ENCODE measurements at regions not wholly inside any gene's neighbourhood (a gene's known extent, or its start where the extent isn't known, plus 50 kb on each side); places are given as distances from the start of the nearest gene placed in this dataset.

GRCh38 chr12:90791445-90791844, 163.5 kb downstream of the CCER1 start:
- peak in 1 of 3 donors; percentile 6 for DNase-seq
- no peak for ATAC-seq (ENCODE audit: insufficient read depth, low FRiP score)
- no peak overlapping the region for H3K27ac ChIP-seq (ENCODE audit: low read depth in 1 of 2, low read length in 1 of 2)
- no peaks in the 10 kb centered on the region for H3K27me3 ChIP-seq (ENCODE audit: control insufficient read depth in 3 of 3, insufficient read depth in 3 of 3, low read length in 2 of 3)
- no peak overlapping the region for H3K9ac ChIP-seq (ENCODE audit: insufficient read depth in 1 of 2, low read length in 2 of 2)
- TF ChIP-seq, protein P1, sequence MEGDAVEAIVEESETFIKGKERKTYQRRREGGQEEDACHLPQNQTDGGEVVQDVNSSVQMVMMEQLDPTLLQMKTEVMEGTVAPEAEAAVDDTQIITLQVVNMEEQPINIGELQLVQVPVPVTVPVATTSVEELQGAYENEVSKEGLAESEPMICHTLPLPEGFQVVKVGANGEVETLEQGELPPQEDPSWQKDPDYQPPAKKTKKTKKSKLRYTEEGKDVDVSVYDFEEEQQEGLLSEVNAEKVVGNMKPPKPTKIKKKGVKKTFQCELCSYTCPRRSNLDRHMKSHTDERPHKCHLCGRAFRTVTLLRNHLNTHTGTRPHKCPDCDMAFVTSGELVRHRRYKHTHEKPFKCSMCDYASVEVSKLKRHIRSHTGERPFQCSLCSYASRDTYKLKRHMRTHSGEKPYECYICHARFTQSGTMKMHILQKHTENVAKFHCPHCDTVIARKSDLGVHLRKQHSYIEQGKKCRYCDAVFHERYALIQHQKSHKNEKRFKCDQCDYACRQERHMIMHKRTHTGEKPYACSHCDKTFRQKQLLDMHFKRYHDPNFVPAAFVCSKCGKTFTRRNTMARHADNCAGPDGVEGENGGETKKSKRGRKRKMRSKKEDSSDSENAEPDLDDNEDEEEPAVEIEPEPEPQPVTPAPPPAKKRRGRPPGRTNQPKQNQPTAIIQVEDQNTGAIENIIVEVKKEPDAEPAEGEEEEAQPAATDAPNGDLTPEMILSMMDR (IDR thresholded peaks at IDR 0.05; ENCODE audit: control extremely low read depth, extremely low read depth), result no peak
- 83 to 87% methylated on average over 3 of the region's 3 CpGs for WGBS, 2 donors
- no peaks in the 10 kb centered on the region for H3K36me3 ChIP-seq (ENCODE audit: control insufficient read depth in 4 of 4, insufficient read depth in 4 of 4, low read length in 4 of 4)
- H3K4me1 ChIP-seq (ENCODE audit: control insufficient read depth in 5 of 5, insufficient read depth in 5 of 5, low read length in 5 of 5), result no peaks in the 10 kb centered on the region
- H3K9me3 ChIP-seq (ENCODE audit: control insufficient read depth in 4 of 4, insufficient read depth in 3 of 4, low read length in 3 of 4), result no peaks in the 10 kb centered on the region
- H3K4me3 ChIP-seq, result no peak overlapping the region

GRCh38 chr12:90790747-90791146, 164.2 kb downstream of the CCER1 start:
- TF ChIP-seq, protein P1 (IDR thresholded peaks at IDR 0.05; ENCODE audit: control extremely low read depth, extremely low read depth), result no peak
- H3K27me3 ChIP-seq (ENCODE audit: control insufficient read depth in 3 of 3, insufficient read depth in 3 of 3, low read length in 2 of 3), result no peaks in the 10 kb centered on the region
- H3K9me3 ChIP-seq (ENCODE audit: control insufficient read depth in 4 of 4, insufficient read depth in 3 of 4, low read length in 3 of 4), result no peaks in the 10 kb centered on the region
- 71 to 81% methylated on average over 4 of the region's 4 CpGs for WGBS, 2 donors
- H3K27ac ChIP-seq (ENCODE audit: low read depth in 1 of 2, low read length in 1 of 2), result no peak overlapping the region
- ATAC-seq (ENCODE audit: insufficient read depth, low FRiP score) (no peak), DNase-seq (no peak)
- H3K9ac ChIP-seq (ENCODE audit: insufficient read depth in 1 of 2, low read length in 2 of 2), result no peak overlapping the region
- H3K36me3 ChIP-seq (ENCODE audit: control insufficient read depth in 4 of 4, insufficient read depth in 4 of 4, low read length in 4 of 4), result no peaks in the 10 kb centered on the region
- no peak overlapping the region for H3K4me3 ChIP-seq
- H3K4me1 ChIP-seq (ENCODE audit: control insufficient read depth in 5 of 5, insufficient read depth in 5 of 5, low read length in 5 of 5), result no peaks in the 10 kb centered on the region

- H3K9me3 ChIP-seq (ENCODE audit: control insufficient read depth in 4 of 4, insufficient read depth in 3 of 4, low read length in 3 of 4), result no peaks in the 10 kb centered on the region
- 82 to 91% methylated on average over 1 of the region's 1 CpG for WGBS, 2 donors
- TF ChIP-seq, protein P1 (IDR thresholded peaks at IDR 0.05; ENCODE audit: control extremely low read depth, extremely low read depth), result no peak
- H3K9ac ChIP-seq (ENCODE audit: insufficient read depth in 1 of 2, low read length in 2 of 2), result no peak overlapping the region
- H3K27ac ChIP-seq (ENCODE audit: low read depth in 1 of 2, low read length in 1 of 2), result no peak overlapping the region
- DNase-seq (no peak), ATAC-seq (ENCODE audit: insufficient read depth, low FRiP score) (no peak)
- H3K36me3 ChIP-seq (ENCODE audit: control insufficient read depth in 4 of 4, insufficient read depth in 4 of 4, low read length in 4 of 4), result no peaks in the 10 kb centered on the region
- H3K4me1 ChIP-seq (ENCODE audit: control insufficient read depth in 5 of 5, insufficient read depth in 5 of 5, low read length in 5 of 5), result no peaks in the 10 kb centered on the region
- no peak overlapping the region for H3K4me3 ChIP-seq
- no peaks in the 10 kb centered on the region for H3K27me3 ChIP-seq (ENCODE audit: control insufficient read depth in 3 of 3, insufficient read depth in 3 of 3, low read length in 2 of 3)
Observed at GRCh38 chr12:90773491-90773890, 181.5 kb downstream of the CCER1 start.

GRCh38 chr12:90770861-90771260, 184.1 kb downstream of the CCER1 start:
- Histone ChIP-seq H3K4me3 (no peak overlapping the region), H3K9me3 (ENCODE audit: control insufficient read depth in 4 of 4, insufficient read depth in 3 of 4, low read length in 3 of 4) (no peaks in the 10 kb centered on the region), H3K27ac (ENCODE audit: low read depth in 1 of 2, low read length in 1 of 2) (no peak overlapping the region), H3K27me3 (ENCODE audit: control insufficient read depth in 3 of 3, insufficient read depth in 3 of 3, low read length in 2 of 3) (no peaks in the 10 kb centered on the region), H3K36me3 (ENCODE audit: control insufficient read depth in 4 of 4, insufficient read depth in 4 of 4, low read length in 4 of 4) (no peaks in the 10 kb centered on the region), H3K9ac (ENCODE audit: insufficient read depth in 1 of 2, low read length in 2 of 2) (no peak overlapping the region), H3K4me1 (ENCODE audit: control insufficient read depth in 5 of 5, insufficient read depth in 5 of 5, low read length in 5 of 5) (no peaks in the 10 kb centered on the region)
- WGBS, 2 donors, result 55 to 64% methylated on average over 1 of the region's 1 CpG
- ATAC-seq (ENCODE audit: insufficient read depth, low FRiP score) (no peak), DNase-seq (no peak)
- TF ChIP-seq, protein P1 (IDR thresholded peaks at IDR 0.05; ENCODE audit: control extremely low read depth, extremely low read depth), result no peak

All from lung (tissue), 11 donors.